OCI-LY3 (cell line): ENCODE measurements at regions not wholly inside any gene's neighbourhood (a gene's known extent, or its start where the extent isn't known, plus 50 kb on each side); places are given as distances from the start of the nearest gene placed in this dataset.

Experiments used
- H2AFZ ChIP-seq: fragments of 200-600, 300-600 bp; shearing (Covaris generic); 2 replicates; pipeline ENCODE4 v1.6.0; 2014; ENCODE audit warnings: antibody characterized with exemption, low read depth, low read length
- H3K27ac ChIP-seq: fragments of 200-600, 300-600 bp; sonication (generic); 2 replicates; pipeline ENCODE4 v1.5.1; 2014; ENCODE audit warnings: mild to moderate bottlenecking, low read length, moderate library complexity, mixed read lengths
- H3K27me3 ChIP-seq: fragments of 200-600, 300-600 bp; sonication (generic); 2 replicates; pipeline ENCODE4 v1.6.1; 2014; ENCODE audit warnings: low read depth, low read length, mixed read lengths
- H3K36me3 ChIP-seq: fragments of 200-600, 300-600 bp; sonication (generic); replicated peaks from 2 replicates; pipeline ENCODE3; 2014; ENCODE audit warnings: low read depth, low read length, mixed read lengths
- H3K4me1 ChIP-seq: fragments of 300-600, 200-600 bp; sonication (generic); 2 replicates; pipeline ENCODE4 v1.6.1; 2014; ENCODE audit warnings: low read length, mixed read lengths
- H3K4me2 ChIP-seq: fragments of 200-600, 300-600 bp; sonication (generic); 2 replicates; pipeline ENCODE4 v1.6.1; 2014; ENCODE audit warnings: low read length, mixed read lengths
- H3K4me3 ChIP-seq: fragments of 300-600, 200-600 bp; sonication (generic); 2 replicates; pipeline ENCODE4 v1.5.1; 2014; ENCODE audit warnings: antibody characterized with exemption, mild to moderate bottlenecking, low read length, moderate library complexity
- H3K79me2 ChIP-seq: fragments of 300-600, 200-600 bp; shearing (Covaris generic); 2 replicates; pipeline ENCODE4 v1.6.1; 2014; ENCODE audit warnings: mild to moderate bottlenecking, low read length, mixed read lengths
- H3K9ac ChIP-seq: fragments of 300-600, 200-600 bp; shearing (Covaris generic); 2 replicates; pipeline ENCODE4 v1.6.0; 2014; ENCODE audit warnings: mild to moderate bottlenecking, low read length, moderate library complexity
- H3K9me3 ChIP-seq: fragments of 200-600, 300-600 bp; shearing (Covaris generic); 2 replicates; pipeline ENCODE4 v1.6.1; 2014; ENCODE audit warnings: low read length, mixed read lengths; ENCODE audit not compliant: insufficient read depth
- H4K20me1 ChIP-seq: fragments of 200-600, 300-600 bp; sonication (generic); 2 replicates; pipeline ENCODE4 v1.6.1; 2016; ENCODE audit warnings: low read length, mixed read lengths; ENCODE audit not compliant: insufficient read depth
- EZH2phosphoT487 ChIP-seq: fragments of 200-600 bp; shearing (Covaris generic); IDR thresholded peaks from 2 replicates; pipeline ENCODE4 v1.6.1; 2018; ENCODE audit warnings: antibody characterized with exemption, mixed run types, low read depth
- TF ChIP-seq, protein P1 (sequence below): fragments of 200-600, 300-600 bp; sonication (generic); IDR thresholded peaks from 2 replicates; pipeline ENCODE4 v1.5.1; 2014; ENCODE audit warnings: antibody characterized with exemption, low read length, low read depth

DNA sequence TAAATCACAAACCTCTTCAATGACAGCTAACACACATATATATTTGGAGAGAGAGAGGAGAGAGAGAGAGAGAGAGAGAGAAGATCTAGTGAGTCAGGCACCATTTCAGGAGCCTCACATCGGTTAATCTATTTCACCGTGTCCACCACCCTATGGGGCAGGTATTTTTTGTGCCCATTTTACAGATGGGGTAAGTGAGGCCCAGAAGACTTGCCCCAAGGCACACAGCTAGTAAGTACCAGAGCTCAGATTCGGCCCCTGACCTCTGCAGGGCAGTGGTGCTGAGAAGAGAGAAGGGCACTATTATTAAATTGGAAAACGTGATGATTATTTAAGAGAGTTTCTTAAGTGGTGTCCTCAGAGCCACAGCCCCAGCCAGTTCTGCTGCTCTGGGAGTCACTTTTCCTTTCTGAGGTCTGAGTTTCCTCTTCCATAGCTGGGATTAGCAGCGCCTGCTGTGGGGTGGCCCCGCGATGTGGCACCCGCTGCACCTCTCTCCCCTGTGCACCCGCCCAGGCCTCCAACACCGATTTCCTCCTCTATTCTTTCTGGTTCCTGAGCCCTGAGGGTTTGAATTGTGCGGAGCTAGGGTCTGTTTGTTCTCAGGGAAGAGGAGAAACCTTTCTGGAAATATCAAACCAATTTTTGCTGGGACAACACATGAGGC, 303.9 kb downstream of the IRF8 start:
- Histone ChIP-seq H3K27me3 (peaks cover 36% of the 10 kb centered on the region), H3K4me3 (no peak overlapping the region), H3K36me3 (no peaks in the 10 kb centered on the region), H3K4me1 (no peaks in the 10 kb centered on the region), H4K20me1 (no peaks in the 10 kb centered on the region), H3K79me2 (no peaks in the 10 kb centered on the region), H3K27ac (no peak overlapping the region), H3K9me3 (no peaks in the 10 kb centered on the region), H3K9ac (no peak overlapping the region), H3K4me2 (no peak overlapping the region), H2AFZ (no peak overlapping the region)
- TF ChIP-seq, protein P1, sequence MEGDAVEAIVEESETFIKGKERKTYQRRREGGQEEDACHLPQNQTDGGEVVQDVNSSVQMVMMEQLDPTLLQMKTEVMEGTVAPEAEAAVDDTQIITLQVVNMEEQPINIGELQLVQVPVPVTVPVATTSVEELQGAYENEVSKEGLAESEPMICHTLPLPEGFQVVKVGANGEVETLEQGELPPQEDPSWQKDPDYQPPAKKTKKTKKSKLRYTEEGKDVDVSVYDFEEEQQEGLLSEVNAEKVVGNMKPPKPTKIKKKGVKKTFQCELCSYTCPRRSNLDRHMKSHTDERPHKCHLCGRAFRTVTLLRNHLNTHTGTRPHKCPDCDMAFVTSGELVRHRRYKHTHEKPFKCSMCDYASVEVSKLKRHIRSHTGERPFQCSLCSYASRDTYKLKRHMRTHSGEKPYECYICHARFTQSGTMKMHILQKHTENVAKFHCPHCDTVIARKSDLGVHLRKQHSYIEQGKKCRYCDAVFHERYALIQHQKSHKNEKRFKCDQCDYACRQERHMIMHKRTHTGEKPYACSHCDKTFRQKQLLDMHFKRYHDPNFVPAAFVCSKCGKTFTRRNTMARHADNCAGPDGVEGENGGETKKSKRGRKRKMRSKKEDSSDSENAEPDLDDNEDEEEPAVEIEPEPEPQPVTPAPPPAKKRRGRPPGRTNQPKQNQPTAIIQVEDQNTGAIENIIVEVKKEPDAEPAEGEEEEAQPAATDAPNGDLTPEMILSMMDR = no peak
- no peak for TF ChIP-seq EZH2phosphoT487

DNA sequence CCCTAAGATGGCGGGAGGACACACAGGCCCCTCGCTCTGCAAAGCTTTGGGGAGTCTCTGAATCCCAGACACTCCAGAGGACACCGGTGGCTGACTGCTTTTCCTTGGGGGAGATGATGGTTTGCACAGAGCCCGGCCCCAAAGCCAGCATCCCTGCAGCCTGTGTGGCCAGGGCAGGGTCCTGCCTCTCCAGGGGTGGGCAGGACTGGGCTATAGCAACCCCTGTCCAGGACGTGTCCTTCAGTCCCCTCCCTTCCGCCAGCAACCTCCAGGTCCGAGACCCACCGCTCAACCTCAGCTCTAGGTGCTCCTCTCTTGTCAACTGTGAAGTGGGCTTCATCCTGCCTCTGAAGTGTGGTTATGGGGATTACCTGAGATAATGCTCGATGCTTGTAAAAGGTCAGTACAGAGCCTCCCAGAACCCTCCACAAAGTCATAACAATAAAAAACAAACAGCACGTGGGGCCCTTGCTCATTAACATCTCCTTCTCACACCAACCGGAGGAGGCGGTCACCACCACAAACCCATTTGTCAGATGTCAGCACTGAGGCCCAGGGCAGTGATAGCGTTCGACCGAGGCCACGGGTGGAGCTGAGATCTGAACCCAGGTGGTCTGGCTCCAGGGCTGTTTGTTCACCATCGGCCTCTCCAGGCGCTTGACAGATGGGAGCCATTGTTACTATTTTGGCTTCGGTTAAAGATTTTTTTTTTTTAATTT, 304.8 kb downstream of the IRF8 start:
- H3K36me3 ChIP-seq = no peaks in the 10 kb centered on the region
- no peaks in the 10 kb centered on the region for H3K9me3 ChIP-seq
- H3K27me3 ChIP-seq = peaks cover 28% of the 10 kb centered on the region
- H3K4me3 ChIP-seq = no peak overlapping the region
- H4K20me1 ChIP-seq = no peaks in the 10 kb centered on the region
- no peak overlapping the region for H2AFZ ChIP-seq
- H3K4me1 ChIP-seq = no peaks in the 10 kb centered on the region
- H3K79me2 ChIP-seq = no peaks in the 10 kb centered on the region
- no peak overlapping the region for H3K9ac ChIP-seq
- no peak overlapping the region for H3K4me2 ChIP-seq
- no peak overlapping the region for H3K27ac ChIP-seq
- no peak for TF ChIP-seq EZH2phosphoT487
- TF ChIP-seq, protein P1 = no peak

DNA sequence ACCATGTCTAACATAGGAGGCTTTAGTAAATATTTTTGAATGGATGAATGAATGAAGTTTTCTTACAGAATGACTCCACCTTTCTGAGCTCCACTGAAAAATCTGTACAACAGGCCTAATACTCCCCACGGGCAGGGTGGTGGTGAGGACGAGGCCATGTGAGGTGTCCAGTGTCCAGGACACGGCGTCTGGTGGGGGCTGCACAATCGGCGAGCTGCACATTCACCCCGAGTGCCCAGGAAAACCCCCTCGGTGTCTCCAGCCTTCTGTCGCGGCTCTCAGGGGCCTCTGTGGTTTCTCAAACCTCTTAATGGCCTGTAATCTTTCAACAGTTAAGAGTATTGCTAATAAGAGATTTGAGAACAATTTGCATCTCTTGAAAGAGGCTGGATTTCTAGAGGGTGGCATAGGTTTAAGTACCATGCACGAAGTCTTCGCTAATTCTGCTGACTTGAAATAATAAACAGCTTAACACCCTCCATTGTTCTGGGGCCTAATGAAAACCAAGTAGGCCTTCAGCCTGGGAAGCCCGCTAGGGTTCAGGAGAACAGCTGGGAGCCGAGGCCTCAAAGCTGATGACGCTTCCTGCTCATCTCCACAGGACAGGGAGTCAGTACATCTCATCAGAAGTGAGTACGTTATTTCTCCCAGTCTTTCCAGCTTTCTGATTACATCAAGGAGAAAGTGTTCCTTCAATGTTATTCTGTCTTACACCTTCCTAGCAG, 304.6 kb upstream of the FOXF1 start:
- H3K36me3 ChIP-seq = no peaks in the 10 kb centered on the region
- H3K4me3 ChIP-seq = no peak overlapping the region
- no peaks in the 10 kb centered on the region for H3K79me2 ChIP-seq
- no peaks in the 10 kb centered on the region for H4K20me1 ChIP-seq
- TF ChIP-seq, protein P1 = no peak
- no peak for TF ChIP-seq EZH2phosphoT487
- no peaks in the 10 kb centered on the region for H3K4me1 ChIP-seq
- H2AFZ ChIP-seq = no peak overlapping the region
- H3K9me3 ChIP-seq = no peaks in the 10 kb centered on the region
- no peak overlapping the region for H3K27ac ChIP-seq
- peaks cover 11% of the 10 kb centered on the region for H3K27me3 ChIP-seq
- no peak overlapping the region for H3K4me2 ChIP-seq
- H3K9ac ChIP-seq = no peak overlapping the region

DNA sequence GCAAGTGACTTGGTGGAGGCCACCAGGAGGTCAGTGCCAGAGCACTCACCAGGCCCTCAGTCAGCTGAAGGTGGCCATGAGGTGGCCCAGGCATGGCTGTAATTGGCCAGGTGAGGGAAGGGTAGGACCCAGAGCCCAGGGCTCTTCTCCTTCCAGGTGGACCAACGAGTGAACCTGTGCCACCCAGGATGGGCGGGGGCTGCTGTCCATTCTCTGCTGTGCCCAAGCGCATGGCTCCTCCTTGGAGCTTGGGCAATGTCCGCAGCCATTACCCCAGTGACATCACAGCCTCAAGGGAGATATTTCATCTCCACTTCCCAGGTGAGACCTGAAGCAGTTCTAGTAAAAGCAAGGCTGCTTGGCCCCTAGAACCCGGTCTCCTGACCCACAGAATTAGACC, 303.0 kb upstream of the FOXF1 start:
- H3K4me2 ChIP-seq = no peak overlapping the region
- H3K27me3 ChIP-seq = no peaks in the 10 kb centered on the region; the same call in 1 of the 2 replicates
- H2AFZ ChIP-seq = no peak overlapping the region
- no peak overlapping the region for H3K4me3 ChIP-seq
- H4K20me1 ChIP-seq = no peaks in the 10 kb centered on the region
- no peaks in the 10 kb centered on the region for H3K4me1 ChIP-seq
- H3K9me3 ChIP-seq = 0 out of 2 replicates have a peak, but pooled peaks cover 3% of the 10 kb centered on the region
- TF ChIP-seq EZH2phosphoT487 = no peak
- TF ChIP-seq, protein P1 = no peak
- no peak overlapping the region for H3K27ac ChIP-seq
- H3K9ac ChIP-seq = no peak overlapping the region
- no peaks in the 10 kb centered on the region for H3K36me3 ChIP-seq
- H3K79me2 ChIP-seq = no peaks in the 10 kb centered on the region
